ENCODE measurements at regions not wholly inside any gene's neighbourhood (a gene's known extent, or its start where the extent isn't known, plus 50 kb on each side); places are given as distances from the start of the nearest gene placed in this dataset.

- no peaks in the 10 kb centered on the region for H3K4me1 ChIP-seq (ENCODE audit: control insufficient read depth in 1 of 2, insufficient read depth in 2 of 2, low read length in 2 of 2)
- no peak overlapping the region for H3K4me3 ChIP-seq (ENCODE audit: low read depth, low read length)
- no peak overlapping the region for H3K4me2 ChIP-seq (ENCODE audit: low read length)
- H3K18ac ChIP-seq (ENCODE audit: low read length), result no peak overlapping the region
- H2AFZ ChIP-seq (ENCODE audit: insufficient read depth, low read length, poor library complexity), result no peak overlapping the region
- no peak overlapping the region for H2BK5ac ChIP-seq (ENCODE audit: low read depth, low read length, poor library complexity)
- no peak overlapping the region for H3K9ac ChIP-seq (ENCODE audit: low read length)
- no peak overlapping the region for H3K27ac ChIP-seq (ENCODE audit: low read depth, low read length)
- no peak overlapping the region for H3K23ac ChIP-seq (ENCODE audit: low read length)
- no peaks in the 10 kb centered on the region for H3K27me3 ChIP-seq (ENCODE audit: insufficient read depth, low read length)
- no peaks in the 10 kb centered on the region for H3K79me2 ChIP-seq (ENCODE audit: control insufficient read depth, insufficient read depth, low read length, poor library complexity)
- H4K91ac ChIP-seq (ENCODE audit: low read depth, low read length), result no peak overlapping the region
- H2BK120ac ChIP-seq (ENCODE audit: insufficient read depth, low read length, poor library complexity), result no peak overlapping the region
- H2BK12ac ChIP-seq (ENCODE audit: low read length), result no peak overlapping the region
- no peak for DNase-seq
- H4K12ac ChIP-seq (ENCODE audit: low read depth, low read length), result no peak overlapping the region
- H3K9me3 ChIP-seq (ENCODE audit: insufficient read depth, low read depth, low read length), result no peaks in the 10 kb centered on the region
- no peaks in the 10 kb centered on the region for H3K36me3 ChIP-seq (ENCODE audit: control insufficient read depth in 1 of 2, insufficient read depth in 2 of 2, low read length in 2 of 2)
- H2AK5ac ChIP-seq (ENCODE audit: low read length), result no peak overlapping the region
- no CpG with 5 or more reads among the region's 4 CpGs for WGBS (ENCODE audit: extremely low coverage, insufficient coverage, insufficient read length)
- H4K8ac ChIP-seq (ENCODE audit: low read depth, low read length), result no peak overlapping the region
- H3K79me1 ChIP-seq (ENCODE audit: low read length), result no peaks in the 10 kb centered on the region
- no peak overlapping the region for H3K14ac ChIP-seq (ENCODE audit: low read length)
- H3K4ac ChIP-seq (ENCODE audit: low read depth, low read length), result no peak overlapping the region
Observed at GRCh38 chr13:89856512-89856911, 1491.0 kb upstream of the MIR17HG start.

DNA sequence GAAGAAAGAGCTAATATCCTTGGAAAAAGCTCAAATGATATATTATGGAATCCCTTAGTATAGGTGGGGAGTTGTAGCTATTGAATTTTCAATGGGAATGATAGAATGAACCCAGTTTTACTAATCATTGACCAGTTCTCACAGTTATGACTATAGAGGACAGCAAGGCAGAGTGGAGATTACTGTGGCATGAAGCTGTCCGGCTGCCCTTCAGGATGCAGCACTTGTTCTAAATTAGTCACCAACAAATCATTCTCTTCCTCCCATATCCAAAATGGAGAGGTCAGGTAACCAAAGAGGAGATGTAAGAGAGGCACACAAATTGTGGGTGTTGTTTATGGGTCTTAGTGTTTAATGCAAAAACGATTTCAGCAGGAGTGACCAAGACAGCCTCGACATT lies 1490.0 kb upstream of the MIR17HG start:
- no peak overlapping the region for H3K9ac ChIP-seq (ENCODE audit: low read length)
- no peak overlapping the region for H3K27ac ChIP-seq (ENCODE audit: low read depth, low read length)
- H2AK5ac ChIP-seq (ENCODE audit: low read length), result no peak overlapping the region
- no peaks in the 10 kb centered on the region for H3K9me3 ChIP-seq (ENCODE audit: insufficient read depth, low read depth, low read length)
- no CpG with 5 or more reads among the region's 3 CpGs for WGBS (ENCODE audit: extremely low coverage, insufficient coverage, insufficient read length)
- DNase-seq, result no peak
- H4K12ac ChIP-seq (ENCODE audit: low read depth, low read length), result no peak overlapping the region
- no peak overlapping the region for H4K91ac ChIP-seq (ENCODE audit: low read depth, low read length)
- no peak overlapping the region for H3K4ac ChIP-seq (ENCODE audit: low read depth, low read length)
- no peak overlapping the region for H2AFZ ChIP-seq (ENCODE audit: insufficient read depth, low read length, poor library complexity)
- no peak overlapping the region for H2BK5ac ChIP-seq (ENCODE audit: low read depth, low read length, poor library complexity)
- H3K36me3 ChIP-seq (ENCODE audit: control insufficient read depth in 1 of 2, insufficient read depth in 2 of 2, low read length in 2 of 2), result no peaks in the 10 kb centered on the region
- H3K27me3 ChIP-seq (ENCODE audit: insufficient read depth, low read length), result no peaks in the 10 kb centered on the region
- no peak overlapping the region for H2BK120ac ChIP-seq (ENCODE audit: insufficient read depth, low read length, poor library complexity)
- no peak overlapping the region for H4K8ac ChIP-seq (ENCODE audit: low read depth, low read length)
- no peak overlapping the region for H3K4me3 ChIP-seq (ENCODE audit: low read depth, low read length)
- no peaks in the 10 kb centered on the region for H3K79me1 ChIP-seq (ENCODE audit: low read length)
- H3K14ac ChIP-seq (ENCODE audit: low read length), result no peak overlapping the region
- H2BK12ac ChIP-seq (ENCODE audit: low read length), result no peak overlapping the region
- H3K18ac ChIP-seq (ENCODE audit: low read length), result no peak overlapping the region
- no peaks in the 10 kb centered on the region for H3K79me2 ChIP-seq (ENCODE audit: control insufficient read depth, insufficient read depth, low read length, poor library complexity)
- no peak overlapping the region for H3K23ac ChIP-seq (ENCODE audit: low read length)
- H3K4me2 ChIP-seq (ENCODE audit: low read length), result no peak overlapping the region
- H3K4me1 ChIP-seq (ENCODE audit: control insufficient read depth in 1 of 2, insufficient read depth in 2 of 2, low read length in 2 of 2), result no peaks in the 10 kb centered on the region

GRCh38 chr13:89862011-89862690 lies 1485.3 kb upstream of the MIR17HG start:
- Histone ChIP-seq H3K27me3 (ENCODE audit: insufficient read depth, low read length) (no peaks in the 10 kb centered on the region), H3K36me3 (ENCODE audit: control insufficient read depth in 1 of 2, insufficient read depth in 2 of 2, low read length in 2 of 2) (no peaks in the 10 kb centered on the region), H3K4me2 (ENCODE audit: low read length) (no peak overlapping the region), H3K79me2 (ENCODE audit: control insufficient read depth, insufficient read depth, low read length, poor library complexity) (no peaks in the 10 kb centered on the region), H3K27ac (ENCODE audit: low read depth, low read length) (no peak overlapping the region), H3K4me3 (ENCODE audit: low read depth, low read length) (no peak overlapping the region), H3K4me1 (ENCODE audit: control insufficient read depth in 1 of 2, insufficient read depth in 2 of 2, low read length in 2 of 2) (no peaks in the 10 kb centered on the region), H3K18ac (ENCODE audit: low read length) (no peak overlapping the region), H2BK120ac (ENCODE audit: insufficient read depth, low read length, poor library complexity) (no peak overlapping the region), H3K9ac (ENCODE audit: low read length) (no peak overlapping the region), H3K79me1 (ENCODE audit: low read length) (no peaks in the 10 kb centered on the region), H4K91ac (ENCODE audit: low read depth, low read length) (no peak overlapping the region), H3K9me3 (ENCODE audit: insufficient read depth, low read depth, low read length) (no peaks in the 10 kb centered on the region), H3K4ac (ENCODE audit: low read depth, low read length) (no peak overlapping the region), H2AFZ (ENCODE audit: insufficient read depth, low read length, poor library complexity) (no peak overlapping the region), H2BK12ac (ENCODE audit: low read length) (no peak overlapping the region), H3K14ac (ENCODE audit: low read length) (no peak overlapping the region), H2AK5ac (ENCODE audit: low read length) (no peak overlapping the region), H3K23ac (ENCODE audit: low read length) (no peak overlapping the region), H4K12ac (ENCODE audit: low read depth, low read length) (no peak overlapping the region), H2BK5ac (ENCODE audit: low read depth, low read length, poor library complexity) (no peak overlapping the region), H4K8ac (ENCODE audit: low read depth, low read length) (no peak overlapping the region)
- no CpG with 5 or more reads among the region's 13 CpGs for WGBS (ENCODE audit: extremely low coverage, insufficient coverage, insufficient read length)
- DNase-seq, result no peak

GRCh38 chr13:89862691-89863036 lies 1484.8 kb upstream of the MIR17HG start:
- Histone ChIP-seq H2BK12ac (ENCODE audit: low read length) (no peak overlapping the region), H4K12ac (ENCODE audit: low read depth, low read length) (no peak overlapping the region)

More at GRCh38 chr13:89862691-89863036, 1484.8 kb upstream of the MIR17HG start:
- Histone ChIP-seq H4K8ac (ENCODE audit: low read depth, low read length) (no peak overlapping the region), H2AK5ac (ENCODE audit: low read length) (no peak overlapping the region), H3K36me3 (ENCODE audit: control insufficient read depth in 1 of 2, insufficient read depth in 2 of 2, low read length in 2 of 2) (no peaks in the 10 kb centered on the region), H3K18ac (ENCODE audit: low read length) (no peak overlapping the region), H2AFZ (ENCODE audit: insufficient read depth, low read length, poor library complexity) (no peak overlapping the region), H2BK5ac (ENCODE audit: low read depth, low read length, poor library complexity) (no peak overlapping the region), H3K23ac (ENCODE audit: low read length) (no peak overlapping the region), H3K4me3 (ENCODE audit: low read depth, low read length) (no peak overlapping the region), H3K14ac (ENCODE audit: low read length) (no peak overlapping the region), H3K27me3 (ENCODE audit: insufficient read depth, low read length) (no peaks in the 10 kb centered on the region), H3K4ac (ENCODE audit: low read depth, low read length) (no peak overlapping the region), H3K4me2 (ENCODE audit: low read length) (no peak overlapping the region), H3K79me2 (ENCODE audit: control insufficient read depth, insufficient read depth, low read length, poor library complexity) (no peaks in the 10 kb centered on the region), H2BK120ac (ENCODE audit: insufficient read depth, low read length, poor library complexity) (no peak overlapping the region), H3K4me1 (ENCODE audit: control insufficient read depth in 1 of 2, insufficient read depth in 2 of 2, low read length in 2 of 2) (no peaks in the 10 kb centered on the region), H3K27ac (ENCODE audit: low read depth, low read length) (no peak overlapping the region), H4K91ac (ENCODE audit: low read depth, low read length) (no peak overlapping the region), H3K9ac (ENCODE audit: low read length) (no peak overlapping the region), H3K79me1 (ENCODE audit: low read length) (no peaks in the 10 kb centered on the region), H3K9me3 (ENCODE audit: insufficient read depth, low read depth, low read length) (no peaks in the 10 kb centered on the region)
- WGBS (ENCODE audit: extremely low coverage, insufficient coverage, insufficient read length), result no CpG with 5 or more reads among the region's 4 CpGs
- no peak for DNase-seq

Measured in trophoblast cell (in vitro differentiated cells and primary cell).